Small intestine (tissue), 7 donors: ENCODE measurements at regions not wholly inside any gene's neighbourhood (a gene's known extent, or its start where the extent isn't known, plus 50 kb on each side); places are given as distances from the start of the nearest gene placed in this dataset.

ENCODE experiments used
- DNase-seq, 2 donors: peaks; one replicate each; pipeline versions ENCODE4 v3.0.0 to v3.0.0-alpha.2; 2013
- FAIRE-seq: peaks from 2 replicates; lab custom pipeline; 2012; peaks lifted over from hg19 to GRCh38; lab: Jason Lieb, UNC
- H3K27ac ChIP-seq, 3 donors: one replicate each; pipeline ENCODE4 v1.5.1; 2013; ENCODE audit warnings: low read length in 2 of 3, mild to moderate bottlenecking in 2 of 3, control low read depth in 1 of 3, inconsistent platforms in 1 of 3, low read depth in 1 of 3, moderate library complexity in 1 of 3
- H3K27me3 ChIP-seq, 3 donors: one replicate each; pipeline ENCODE4 v1.6.1; 2013; ENCODE audit warnings: low read length in 3 of 3, inconsistent platforms in 1 of 3; ENCODE audit not compliant: control insufficient read depth in 3 of 3, insufficient read depth in 3 of 3
- H3K36me3 ChIP-seq, 3 donors: one replicate each; pipeline ENCODE4 v1.6.1; 2013; ENCODE audit warnings: low read length in 3 of 3, inconsistent platforms in 1 of 3, low read depth in 1 of 3, mild to moderate bottlenecking in 1 of 3, moderate library complexity in 1 of 3; ENCODE audit not compliant: control insufficient read depth in 3 of 3, insufficient read depth in 2 of 3
- H3K4me1 ChIP-seq, 3 donors: one replicate each; pipeline ENCODE4 v1.6.1; 2013; ENCODE audit warnings: low read length in 2 of 3, inconsistent platforms in 1 of 3, low read depth in 1 of 3, mild to moderate bottlenecking in 1 of 3, moderate library complexity in 1 of 3; ENCODE audit not compliant: control insufficient read depth in 3 of 3, insufficient read depth in 2 of 3
- H3K4me3 ChIP-seq, 3 donors: one replicate each; pipeline ENCODE4 v1.5.1; 2013; ENCODE audit warnings: low read length in 3 of 3, control low read depth in 1 of 3, inconsistent platforms in 1 of 3, low read depth in 1 of 3, mild to moderate bottlenecking in 1 of 3, moderate library complexity in 1 of 3
- H3K9me3 ChIP-seq, 2 donors: one replicate each; pipeline ENCODE4 v1.6.1; 2013; ENCODE audit warnings: low read depth in 1 of 2, low read length in 1 of 2; ENCODE audit not compliant: control insufficient read depth in 2 of 2, insufficient read depth in 1 of 2
- WGBS, 3 donors: extraction: QIAGEN DNeasy Blood & Tissue Kit; methylation state at CpG; one replicate each; pipeline ENCODE4 v1.1.7; 2013; 5-methylcytosine and 5-hydroxymethylcytosine counted together
- donor health status: healthy with polysubstance abuse.
- donor health status: control.
- donor health status: control.
- donor health status: Bipolar disorder and iron deficiency.
- donor health status: healthy.

DNA sequence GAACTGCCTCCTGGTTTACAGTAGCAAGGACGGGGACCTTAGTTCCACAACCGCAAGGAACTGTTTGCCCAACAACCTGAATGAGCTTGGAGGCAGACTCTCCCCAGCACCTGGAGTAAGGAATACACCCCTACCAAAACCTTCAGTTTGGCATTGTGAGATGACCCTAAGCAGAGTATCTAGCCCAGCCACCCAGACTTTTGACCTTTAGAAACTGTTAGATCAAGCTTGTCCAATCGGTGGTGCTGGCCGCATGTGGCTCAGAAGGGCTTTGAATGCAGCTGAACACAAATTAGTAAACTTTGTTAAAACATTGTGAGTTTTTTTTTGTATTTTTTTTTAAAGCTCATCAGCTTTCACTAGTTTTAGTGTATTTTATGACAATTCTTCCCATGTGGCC, 86.9 kb upstream of the C9orf72 start:
- no peak overlapping the region for H3K27ac ChIP-seq
- no peaks in the 10 kb centered on the region for H3K9me3 ChIP-seq
- no peaks in the 10 kb centered on the region for H3K27me3 ChIP-seq
- H3K4me3 ChIP-seq = no peak overlapping the region
- DNase-seq (no peak), FAIRE-seq (no peak)
- peaks cover 3 to 35% (median 3%) of the 10 kb centered on the region in 3 donors for H3K4me1 ChIP-seq
- no peaks in the 10 kb centered on the region for H3K36me3 ChIP-seq
- WGBS, 3 donors = 70 to 89% (median 86%) methylated on average over 4 of the region's 4 CpGs

- WGBS, 3 donors = 17 to 64% (median 40%) methylated on average over 5 of the region's 5 CpGs
- FAIRE-seq = no peak
- H3K4me3 ChIP-seq = no peak overlapping the region
- H3K36me3 ChIP-seq = no peaks in the 10 kb centered on the region
- peak; percentile 51 to 81 for DNase-seq
- H3K4me1 ChIP-seq = peaks cover 0 to 39% (median 1%) of the 10 kb centered on the region in 3 donors
- no peaks in the 10 kb centered on the region for H3K9me3 ChIP-seq
- no peaks in the 10 kb centered on the region for H3K27me3 ChIP-seq
- H3K27ac ChIP-seq = peak overlapping the region in 1 of 3 donors; percentile 93
Measured at GRCh38 chr9:27663526-27663925, 90.2 kb upstream of the C9orf72 start.

DNA sequence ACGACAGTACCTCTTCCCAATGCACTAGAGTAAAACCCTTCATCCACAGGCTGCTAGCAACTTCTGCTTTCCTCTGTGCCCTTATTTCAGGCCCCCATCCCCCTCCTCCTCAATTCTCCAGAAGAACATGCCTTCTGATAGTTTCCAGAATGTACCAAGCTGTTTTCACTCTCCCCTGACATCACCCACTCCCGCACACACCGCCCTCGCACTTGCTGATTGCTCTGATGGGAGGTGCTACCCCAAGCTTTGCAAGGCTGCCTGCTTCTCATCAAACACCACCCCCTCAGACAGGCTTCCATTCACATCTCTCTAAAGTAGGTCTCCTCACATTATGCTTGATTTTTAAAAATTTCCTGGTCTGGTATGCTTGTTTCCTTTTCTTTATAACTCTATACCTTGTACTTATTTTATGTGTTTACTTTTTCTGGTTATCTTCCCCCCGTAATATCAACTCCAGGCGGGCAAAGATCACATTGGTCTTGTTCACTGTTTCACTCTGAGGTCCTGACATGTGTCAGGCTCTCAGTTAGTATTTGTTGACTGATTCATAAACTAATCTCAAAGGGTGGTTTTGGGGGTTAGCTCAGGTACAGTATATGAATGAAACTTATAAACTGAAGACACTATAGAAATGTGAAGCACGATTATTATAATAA, 91.0 kb upstream of the C9orf72 start:
- H3K27me3 ChIP-seq = no peaks in the 10 kb centered on the region
- FAIRE-seq (no peak), DNase-seq (peak; percentile 83 to 88)
- no peak overlapping the region for H3K4me3 ChIP-seq
- no peaks in the 10 kb centered on the region for H3K9me3 ChIP-seq
- H3K36me3 ChIP-seq = no peaks in the 10 kb centered on the region
- H3K4me1 ChIP-seq = peaks cover 0 to 39% (median 1%) of the 10 kb centered on the region in 3 donors
- peak overlapping the region; percentile 16 to 93 (median 51) for H3K27ac ChIP-seq
- 11 to 47% (median 20%) methylated on average over 7 of the region's 7 CpGs for whole genome bisulfite sequencing, 3 donors

- Histone ChIP-seq H3K27ac (peak overlapping the region in 1 of 3 donors; percentile 93), H3K4me1 (peaks cover 0 to 31% (median 1%) of the 10 kb centered on the region in 3 donors), H3K9me3 (no peaks in the 10 kb centered on the region), H3K36me3 (no peaks in the 10 kb centered on the region), H3K4me3 (peak overlapping the region in 1 of 3 donors; percentile 14), H3K27me3 (no peaks in the 10 kb centered on the region)
- DNase-seq (peak; percentile 79 to 83), FAIRE-seq (no peak)
- 13 to 59% (median 25%) methylated on average over 6 of the region's 6 CpGs for WGBS, 3 donors
Measured at GRCh38 chr9:27665136-27665535, 91.9 kb upstream of the C9orf72 start.

DNA sequence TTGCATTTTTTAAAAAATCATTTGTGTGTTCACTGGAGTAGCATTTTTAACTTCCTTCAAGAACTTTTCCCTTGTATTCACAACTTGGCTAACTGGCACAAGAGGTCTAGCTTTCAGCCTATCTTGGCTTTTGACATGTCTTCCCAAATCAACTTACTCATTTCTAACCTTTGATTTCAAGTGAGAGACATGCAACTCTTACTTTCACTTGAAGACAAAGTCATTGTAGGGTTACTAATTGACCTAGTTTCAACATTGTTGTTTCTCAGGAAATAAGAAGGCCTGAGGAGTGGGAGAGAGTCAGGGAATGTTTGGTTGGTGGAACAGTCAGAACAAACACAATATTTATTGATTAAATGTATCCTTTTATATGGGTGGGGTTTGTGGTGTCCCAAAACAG, 95.0 kb upstream of the C9orf72 start:
- H3K36me3 ChIP-seq = no peaks in the 10 kb centered on the region
- H3K4me3 ChIP-seq = no peak overlapping the region
- FAIRE-seq = no peak
- no peaks in the 10 kb centered on the region for H3K9me3 ChIP-seq
- H3K27me3 ChIP-seq = no peaks in the 10 kb centered on the region
- peaks cover 0 to 21% (median 1%) of the 10 kb centered on the region in 3 donors for H3K4me1 ChIP-seq
- no peak for DNase-seq
- no peak overlapping the region for H3K27ac ChIP-seq

- H3K9me3 ChIP-seq = no peaks in the 10 kb centered on the region
- H3K36me3 ChIP-seq = no peaks in the 10 kb centered on the region
- 69 to 85% (median 78%) methylated on average over 5 of the region's 5 CpGs for WGBS, 3 donors
- FAIRE-seq (no peak), DNase-seq (no peak)
- peaks cover 0 to 4% (median 0%) of the 10 kb centered on the region in 3 donors for H3K4me1 ChIP-seq
- no peaks in the 10 kb centered on the region for H3K27me3 ChIP-seq
- no peak overlapping the region for H3K27ac ChIP-seq
- no peak overlapping the region for H3K4me3 ChIP-seq
Measured at GRCh38 chr9:27671636-27672035, 98.4 kb upstream of the C9orf72 start.

DNA sequence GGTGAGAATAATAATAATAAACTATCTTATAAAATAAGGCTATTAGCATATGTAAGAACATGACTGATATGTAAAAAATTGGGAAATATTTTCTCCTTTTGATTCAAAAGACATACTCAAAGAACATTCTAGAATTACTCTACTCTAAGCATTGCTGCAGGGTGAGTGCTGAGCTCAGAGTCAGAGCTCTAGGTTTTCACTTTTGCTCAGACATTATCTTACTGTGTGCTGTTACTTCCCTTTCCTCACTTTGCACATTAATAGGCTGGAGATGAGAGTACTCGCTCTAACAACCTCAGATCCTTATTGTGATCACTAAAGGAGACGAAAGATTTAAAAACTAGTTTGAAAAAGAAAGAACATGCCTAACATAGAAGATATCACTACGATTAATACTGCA, 99.4 kb upstream of the C9orf72 start:
- H3K4me3 ChIP-seq = no peak overlapping the region
- no peaks in the 10 kb centered on the region for H3K9me3 ChIP-seq
- WGBS, 3 donors = 81 to 90% (median 83%) methylated on average over 3 of the region's 3 CpGs
- FAIRE-seq (no peak), DNase-seq (no peak)
- no peak overlapping the region for H3K27ac ChIP-seq
- no peaks in the 10 kb centered on the region for H3K27me3 ChIP-seq
- H3K36me3 ChIP-seq = no peaks in the 10 kb centered on the region
- H3K4me1 ChIP-seq = peaks cover 0 to 4% (median 0%) of the 10 kb centered on the region in 3 donors

- no peaks in the 10 kb centered on the region for H3K36me3 ChIP-seq
- no peak overlapping the region for H3K4me3 ChIP-seq
- no peaks in the 10 kb centered on the region for H3K27me3 ChIP-seq
- 79 to 92% (median 80%) methylated on average over 3 of the region's 3 CpGs for WGBS, 3 donors
- H3K4me1 ChIP-seq = peaks cover 0 to 4% (median 0%) of the 10 kb centered on the region in 3 donors
- no peak for DNase-seq
- H3K27ac ChIP-seq = no peak overlapping the region
- no peak for FAIRE-seq
- H3K9me3 ChIP-seq = no peaks in the 10 kb centered on the region
Measured at GRCh38 chr9:27673641-27674040, 100.4 kb upstream of the C9orf72 start.

- DNase-seq = no peak
- 93 to 96% (median 94%) methylated on average over 6 of the region's 6 CpGs for WGBS, 3 donors
- H3K4me1 ChIP-seq = peaks cover 0 to 4% (median 0%) of the 10 kb centered on the region in 3 donors
- no peak overlapping the region for H3K4me3 ChIP-seq
- no peaks in the 10 kb centered on the region for H3K27me3 ChIP-seq
- no peaks in the 10 kb centered on the region for H3K9me3 ChIP-seq
- no peak for FAIRE-seq
- H3K36me3 ChIP-seq = no peaks in the 10 kb centered on the region
- H3K27ac ChIP-seq = no peak overlapping the region
Measured at GRCh38 chr9:27675354-27675753, 102.1 kb upstream of the C9orf72 start.
